ENCODE measurements at regions not wholly inside any gene's neighbourhood (a gene's known extent, or its start where the extent isn't known, plus 50 kb on each side); places are given as distances from the start of the nearest gene placed in this dataset.

DNA sequence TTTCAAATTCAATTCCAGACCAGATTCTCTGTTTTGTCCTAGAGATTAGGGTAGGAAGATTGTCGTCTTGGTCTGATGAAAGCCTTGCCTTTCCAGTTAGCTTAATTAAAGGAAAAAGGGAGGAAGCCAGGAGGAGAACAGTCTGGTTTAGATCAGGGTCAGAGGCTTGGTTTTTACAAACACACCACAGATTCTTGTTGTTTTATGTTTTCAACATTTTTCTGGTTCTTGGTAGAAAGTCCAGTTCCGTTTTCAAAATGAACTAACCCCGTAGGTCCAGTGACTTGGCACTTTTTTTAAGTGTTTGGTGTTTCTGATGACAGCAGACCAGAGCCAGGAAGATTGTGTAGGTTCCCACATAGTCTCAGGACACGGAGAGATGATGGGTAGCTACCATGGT is 167.1 kb upstream of the INHBA start:
- Histone ChIP-seq H3K27ac (ENCODE audit: low read depth, low read length) (no peak overlapping the region), H3K9me3 (ENCODE audit: control insufficient read depth, low read length) (peaks cover 18% of the 10 kb centered on the region), H3K9ac (ENCODE audit: extremely low read depth, low read length, poor library complexity, severe bottlenecking) (no peak overlapping the region), H3K27me3 (ENCODE audit: control insufficient read depth, insufficient read depth, low read length, poor library complexity, severe bottlenecking) (no peaks in the 10 kb centered on the region), H3K36me3 (ENCODE audit: control insufficient read depth, insufficient read depth, low read length) (no peaks in the 10 kb centered on the region), H3K4me3 (ENCODE audit: low read length) (no peak overlapping the region), H3K4me1 (ENCODE audit: control insufficient read depth, insufficient read depth, low read length) (no peaks in the 10 kb centered on the region)
- TF ChIP-seq, protein P1, sequence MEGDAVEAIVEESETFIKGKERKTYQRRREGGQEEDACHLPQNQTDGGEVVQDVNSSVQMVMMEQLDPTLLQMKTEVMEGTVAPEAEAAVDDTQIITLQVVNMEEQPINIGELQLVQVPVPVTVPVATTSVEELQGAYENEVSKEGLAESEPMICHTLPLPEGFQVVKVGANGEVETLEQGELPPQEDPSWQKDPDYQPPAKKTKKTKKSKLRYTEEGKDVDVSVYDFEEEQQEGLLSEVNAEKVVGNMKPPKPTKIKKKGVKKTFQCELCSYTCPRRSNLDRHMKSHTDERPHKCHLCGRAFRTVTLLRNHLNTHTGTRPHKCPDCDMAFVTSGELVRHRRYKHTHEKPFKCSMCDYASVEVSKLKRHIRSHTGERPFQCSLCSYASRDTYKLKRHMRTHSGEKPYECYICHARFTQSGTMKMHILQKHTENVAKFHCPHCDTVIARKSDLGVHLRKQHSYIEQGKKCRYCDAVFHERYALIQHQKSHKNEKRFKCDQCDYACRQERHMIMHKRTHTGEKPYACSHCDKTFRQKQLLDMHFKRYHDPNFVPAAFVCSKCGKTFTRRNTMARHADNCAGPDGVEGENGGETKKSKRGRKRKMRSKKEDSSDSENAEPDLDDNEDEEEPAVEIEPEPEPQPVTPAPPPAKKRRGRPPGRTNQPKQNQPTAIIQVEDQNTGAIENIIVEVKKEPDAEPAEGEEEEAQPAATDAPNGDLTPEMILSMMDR (conservative IDR thresholded peaks at IDR 0.05) = no peak
- Mint-ChIP-seq H3K27ac (no peak overlapping the region), H3K27me3 (ENCODE audit: insufficient read depth) (peaks cover 3% of the 10 kb centered on the region), H3K4me1 (no peaks in the 10 kb centered on the region), H3K4me3 (no peak overlapping the region), H3K9me3 (peaks cover 17% of the 10 kb centered on the region), H3K36me3 (ENCODE audit: low read depth) (no peaks in the 10 kb centered on the region)
- WGBS, 2 experiments (ENCODE audit: insufficient coverage in 1 of 2, insufficient read length in 1 of 2) = 89 to 94% methylated on average over 2 to 4 of the region's 4 CpGs
- no peak for DNase-seq

DNA sequence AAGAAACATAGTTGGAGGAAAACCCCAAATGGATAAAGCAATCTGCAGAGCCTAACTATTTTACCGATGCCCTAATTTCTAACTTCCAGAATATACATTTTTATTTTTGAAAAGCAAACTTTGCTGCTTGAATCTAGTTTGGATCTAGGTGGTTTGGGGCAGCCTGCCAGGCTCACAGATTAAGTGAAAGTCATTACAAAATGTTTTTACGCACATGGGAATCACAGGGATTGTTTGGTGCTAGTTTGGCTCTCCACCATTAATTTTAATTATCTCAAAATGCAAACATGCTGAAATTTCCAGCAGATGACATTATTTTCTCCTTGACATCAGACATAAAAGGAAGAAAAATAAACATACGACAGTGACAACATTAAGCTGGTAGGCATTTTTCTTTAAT is 166.7 kb upstream of the INHBA start:
- Histone ChIP-seq H3K36me3 (ENCODE audit: control insufficient read depth, insufficient read depth, low read length) (no peaks in the 10 kb centered on the region), H3K9me3 (ENCODE audit: control insufficient read depth, low read length) (peaks cover 20% of the 10 kb centered on the region), H3K27me3 (ENCODE audit: control insufficient read depth, insufficient read depth, low read length, poor library complexity, severe bottlenecking) (no peaks in the 10 kb centered on the region), H3K4me1 (ENCODE audit: control insufficient read depth, insufficient read depth, low read length) (no peaks in the 10 kb centered on the region), H3K4me3 (ENCODE audit: low read length) (no peak overlapping the region), H3K27ac (ENCODE audit: low read depth, low read length) (no peak overlapping the region), H3K9ac (ENCODE audit: extremely low read depth, low read length, poor library complexity, severe bottlenecking) (no peak overlapping the region)
- no peaks in the 10 kb centered on the region for H3K36me3 Mint-ChIP-seq (ENCODE audit: low read depth)
- H3K9me3 Mint-ChIP-seq = peaks cover 20% of the 10 kb centered on the region
- DNase-seq = no peak
- no peak overlapping the region for H3K4me3 Mint-ChIP-seq
- TF ChIP-seq, protein P1 (conservative IDR thresholded peaks at IDR 0.05) = no peak
- WGBS, 2 experiments (ENCODE audit: insufficient coverage in 1 of 2, insufficient read length in 1 of 2) = 83% methylated on average over 2 of the region's 3 CpGs; no CpG with 5 or more reads in 1 of the 2 experiments
- H3K27me3 Mint-ChIP-seq (ENCODE audit: insufficient read depth) = peaks cover 2% of the 10 kb centered on the region
- no peaks in the 10 kb centered on the region for H3K4me1 Mint-ChIP-seq
- no peak overlapping the region for H3K27ac Mint-ChIP-seq

DNA sequence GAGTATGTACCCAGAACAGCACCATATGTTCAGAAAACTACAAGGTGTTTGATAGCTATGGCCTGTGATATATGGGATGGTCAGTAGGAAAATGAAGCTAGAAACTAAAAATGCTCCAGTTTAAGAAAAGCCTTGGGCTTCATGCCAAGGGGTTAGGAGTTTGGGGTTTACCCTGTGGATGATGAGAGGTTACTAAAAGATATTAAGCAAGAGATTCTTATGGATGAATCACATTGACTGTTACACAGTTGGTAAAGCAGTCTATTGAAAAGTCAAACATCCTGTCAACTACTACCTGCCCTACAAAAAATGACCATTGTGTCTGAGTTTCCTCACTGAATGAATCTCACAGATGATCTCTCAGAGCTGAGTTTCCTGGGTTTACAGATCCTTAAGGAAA is 166.2 kb upstream of the INHBA start:
- H3K4me3 Mint-ChIP-seq = no peak overlapping the region
- no peak overlapping the region for H3K27ac ChIP-seq (ENCODE audit: low read depth, low read length)
- no peak overlapping the region for H3K4me3 ChIP-seq (ENCODE audit: low read length)
- no peaks in the 10 kb centered on the region for H3K27me3 ChIP-seq (ENCODE audit: control insufficient read depth, insufficient read depth, low read length, poor library complexity, severe bottlenecking)
- H3K36me3 ChIP-seq (ENCODE audit: control insufficient read depth, insufficient read depth, low read length) = no peaks in the 10 kb centered on the region
- H3K9me3 Mint-ChIP-seq = peaks cover 22% of the 10 kb centered on the region
- H3K4me1 Mint-ChIP-seq = no peaks in the 10 kb centered on the region
- H3K4me1 ChIP-seq (ENCODE audit: control insufficient read depth, insufficient read depth, low read length) = no peaks in the 10 kb centered on the region
- no peaks in the 10 kb centered on the region for H3K27me3 Mint-ChIP-seq (ENCODE audit: insufficient read depth)
- no peak overlapping the region for H3K27ac Mint-ChIP-seq
- H3K36me3 Mint-ChIP-seq (ENCODE audit: low read depth) = no peaks in the 10 kb centered on the region
- no peak for DNase-seq
- H3K9me3 ChIP-seq (ENCODE audit: control insufficient read depth, low read length) = peaks cover 20% of the 10 kb centered on the region
- H3K9ac ChIP-seq (ENCODE audit: extremely low read depth, low read length, poor library complexity, severe bottlenecking) = no peak overlapping the region
- TF ChIP-seq, protein P1 (conservative IDR thresholded peaks at IDR 0.05) = no peak

Measured in endodermal cell (in vitro differentiated cells).